Transverse colon (tissue), 4 donors: ENCODE measurements at regions not wholly inside any gene's neighbourhood (a gene's known extent, or its start where the extent isn't known, plus 50 kb on each side); places are given as distances from the start of the nearest gene placed in this dataset.

Source experiments
- CTCF ChIP-seq, 5 experiments: fragments of 200-600 bp in 3 of 5; fragments of 450-650 bp in 2 of 5; sonication (generic) in 3 of 5; IDR thresholded peaks; 1 replicate in 2 of 5; 2 replicates in 3 of 5; pipeline ENCODE4 v1.5.1; 2016 to 2017; ENCODE audit warnings: antibody characterized with exemption in 5 of 5, inconsistent platforms in 3 of 5, mild to moderate bottlenecking in 2 of 5, moderate library complexity in 1 of 5
- EP300 ChIP-seq: sonication (generic); formaldehyde crosslinking; IDR thresholded peaks from one replicate; pipeline ENCODE4 v1.6.1; 2017; ENCODE audit warnings: antibody characterized with exemption, low read depth
- POLR2AphosphoS5 ChIP-seq, 3 donors: sonication (generic); formaldehyde crosslinking; IDR thresholded peaks; one replicate each; pipeline ENCODE4 v1.6.1; 2016; ENCODE audit warnings: antibody characterized with exemption in 3 of 3

- TF ChIP-seq CTCF (IDR thresholded peaks at IDR 0.05) (no peak), EP300 (no peak), POLR2AphosphoS5 (IDR thresholded peaks at IDR 0.05) (no peak)
Observed at GRCh38 chr3:23704298-23704697, 101.5 kb upstream of the UBE2E1 start.
